Heart right ventricle (tissue), 16 donors: ENCODE measurements at regions not wholly inside any gene's neighbourhood (a gene's known extent, or its start where the extent isn't known, plus 50 kb on each side); places are given as distances from the start of the nearest gene placed in this dataset.

ENCODE experiments used
- ATAC-seq, 8 donors: fragments of 200-7000 bp; cut with Tn5 transposase; one replicate each; pipeline ENCODE4 v1.9.1; 2020; ENCODE audit warnings: mild to moderate bottlenecking in 8 of 8, moderate library complexity in 8 of 8, moderate number of reproducible peaks in 1 of 8
- DNase-seq, 2 donors: peaks; one replicate each; pipeline ENCODE4 v3.0.0-alpha.2; 2020
- H3K27ac ChIP-seq, 10 donors: fragments of 200-600 bp; sonication (generic) in 2 of 10; one replicate each; pipeline versions ENCODE4 v1.5.0 to v1.8.0; 2020 to 2022; ENCODE audit warnings: mild to moderate bottlenecking in 3 of 10
- H3K27me3 ChIP-seq, 7 donors: fragments of 200-600 bp; one replicate each; pipeline ENCODE4 v1.8.0; 2021 to 2022; ENCODE audit warnings: mild to moderate bottlenecking in 2 of 7
- H3K36me3 ChIP-seq, 9 donors: fragments of 200-600 bp; sonication (generic) in 1 of 9; one replicate each; pipeline versions ENCODE4 v1.5.0 to v1.8.0; 2020 to 2022; ENCODE audit warnings: mild to moderate bottlenecking in 2 of 9
- H3K4me1 ChIP-seq, 9 donors: fragments of 200-600 bp; sonication (generic) in 1 of 9; one replicate each; pipeline versions ENCODE4 v1.5.0 to v1.8.0; 2020 to 2022; ENCODE audit warnings: mild to moderate bottlenecking in 4 of 9
- H3K4me3 ChIP-seq, 10 donors: fragments of 200-600 bp; sonication (generic) in 2 of 10; one replicate each; pipeline versions ENCODE4 v1.5.0 to v1.8.0; 2020 to 2022; ENCODE audit warnings: mild to moderate bottlenecking in 7 of 10, moderate library complexity in 2 of 10
- H3K9me3 ChIP-seq, 11 donors: fragments of 200-600 bp in 10 of 11; sonication (generic) in 2 of 11; one replicate each; pipeline versions ENCODE4 v1.5.0 to v1.8.0; 2013 to 2022; ENCODE audit warnings: mild to moderate bottlenecking in 2 of 11, control low read depth in 1 of 11, moderate library complexity in 1 of 11
- CTCF ChIP-seq, 9 donors: fragments of 200-600 bp; sonication (generic) in 2 of 9; IDR thresholded peaks; one replicate each; pipeline versions ENCODE4 v1.5.0 to v1.8.0; 2021 to 2022; ENCODE audit warnings: antibody characterized with exemption in 9 of 9, mild to moderate bottlenecking in 5 of 9, moderate library complexity in 1 of 9
- WGBS, 2 donors: extraction: QIAGEN DNeasy Blood & Tissue Kit; methylation state at CpG; one replicate each; pipeline ENCODE4 v1.1.7; 2013; ENCODE audit warnings: inconsistent platforms in 1 of 2; 5-methylcytosine and 5-hydroxymethylcytosine counted together
- intact Hi-C, 10 donors: fragments of 100-400 bp; cut with DNase I; formaldehyde crosslinking; loops; one replicate each; pipeline versions ENCODE4 v1.11.1 to v1.14.2; 2022
- donor health status: Arrhythmogenic right ventricular cardiomyopathy.
- donor health status: ischemic (EF 13 %, LVEDD 7.1; RV severe dilation, severe dysfunction).
- donor health status: healthy with polysubstance abuse.
- donor health status: DM: no; HTN: yes; CAD: no.
- donor health status: DM: no; HTN: no; CAD: no.
- donor health status: ischemic (EF 25% LVEDD 6.9; RV normal size, moderate dysfunction).
- donor health status: ischemic (EF 25% LVEDD 5.7; RV mildly dilated, moderate dysfunction).
- donor health status: healthy.
- donor health status: DM: yes; HTN: yes; CAD: no.
- donor health status: Ischemic cardiomyopathy.
- donor health status: ischemic (EF 35%, LVEDD 5.7; RV mildly dilated, moderate dysfunction).
- donor health status: nonischemic (EF 11% LVEDD 7.7; RV severe dilation, severe dysfunction).
- donor health status: DM: yes; HTN: yes; CAD: no.
- donor health status: PGD.
- donor health status: ischemic (EF 29% LVEDD 5.4; RV normal size, mild dysfunction).
- donor health status: nonischemic (EF 23%, LVEDD 6.1; RV moderate dilation, normal function).

DNA sequence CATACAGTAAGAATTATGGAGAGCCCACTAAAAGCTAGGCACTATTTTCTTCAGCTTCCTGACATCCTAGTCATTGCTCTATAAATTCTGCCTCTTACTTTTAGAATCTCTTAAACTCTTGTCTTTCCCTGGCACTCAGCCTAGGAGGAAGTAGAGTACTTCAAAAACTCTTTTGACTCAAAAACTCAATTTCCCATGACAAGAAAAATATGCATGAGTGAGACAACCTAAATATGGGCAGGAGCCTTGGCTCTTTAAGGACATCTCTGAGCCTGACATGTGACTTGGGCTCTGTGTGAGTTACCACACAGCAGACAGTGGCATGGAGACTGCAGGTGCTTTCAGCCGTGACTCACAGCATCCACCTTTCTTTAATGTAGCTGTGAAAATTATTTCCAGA, 97.5 kb upstream of the CCDC179 start:
- peaks cover 0 to 18% (median 0%) of the 10 kb centered on the region in 11 donors for H3K9me3 ChIP-seq
- no peak for DNase-seq
- no peaks in the 10 kb centered on the region for H3K27me3 ChIP-seq
- no peak for ATAC-seq
- no peak for TF ChIP-seq CTCF (IDR thresholded peaks at IDR 0.05)
- intact Hi-C loops, result no loop called here
- no peak overlapping the region for H3K4me3 ChIP-seq
- H3K36me3 ChIP-seq, result no peaks in the 10 kb centered on the region
- 54 to 59% methylated on average over 1 of the region's 1 CpG for WGBS, 2 donors
- H3K27ac ChIP-seq, result no peak overlapping the region
- H3K4me1 ChIP-seq, result no peaks in the 10 kb centered on the region

GRCh38 chr11:22974251-22974650, 114.0 kb upstream of the CCDC179 start:
- no peaks in the 10 kb centered on the region for H3K36me3 ChIP-seq
- no peaks in the 10 kb centered on the region for H3K27me3 ChIP-seq
- H3K27ac ChIP-seq, result no peak overlapping the region
- no peak overlapping the region for H3K4me3 ChIP-seq
- 94 to 95% methylated on average over 3 of the region's 3 CpGs for WGBS, 2 donors
- ATAC-seq, result no peak
- peaks cover 0 to 25% (median 0%) of the 10 kb centered on the region in 11 donors for H3K9me3 ChIP-seq
- no peak for TF ChIP-seq CTCF (IDR thresholded peaks at IDR 0.05)
- intact Hi-C loops, result no loop called here
- no peaks in the 10 kb centered on the region for H3K4me1 ChIP-seq
- no peak for DNase-seq

GRCh38 chr11:22976146-22976545, 115.9 kb upstream of the CCDC179 start:
- Histone ChIP-seq H3K4me1 (no peaks in the 10 kb centered on the region), H3K36me3 (no peaks in the 10 kb centered on the region), H3K27ac (no peak overlapping the region), H3K9me3 (peaks cover 0 to 18% (median 0%) of the 10 kb centered on the region in 11 donors), H3K27me3 (no peaks in the 10 kb centered on the region), H3K4me3 (no peak overlapping the region)
- intact Hi-C loops, result no loop called here
- 81 to 88% methylated on average over 3 of the region's 3 CpGs for WGBS, 2 donors
- ATAC-seq (no peak), DNase-seq (no peak)
- no peak for TF ChIP-seq CTCF (IDR thresholded peaks at IDR 0.05)

GRCh38 chr11:22982903-22983302, 122.6 kb upstream of the CCDC179 start:
- TF ChIP-seq CTCF (IDR thresholded peaks at IDR 0.05), result no peak
- DNase-seq (no peak), ATAC-seq (peak in 1 of 8 donors; percentile 25)
- intact Hi-C loops, result no loop called here
- peaks cover 0 to 9% (median 0%) of the 10 kb centered on the region in 11 donors for H3K9me3 ChIP-seq
- no peaks in the 10 kb centered on the region for H3K27me3 ChIP-seq
- H3K36me3 ChIP-seq, result no peaks in the 10 kb centered on the region
- H3K4me3 ChIP-seq, result no peak overlapping the region
- no peak overlapping the region for H3K27ac ChIP-seq
- WGBS, 2 donors, result 47 to 61% methylated on average over 4 of the region's 4 CpGs
- no peaks in the 10 kb centered on the region for H3K4me1 ChIP-seq
